Uterus (tissue), 2 donors: ENCODE measurements at regions not wholly inside any gene's neighbourhood (a gene's known extent, or its start where the extent isn't known, plus 50 kb on each side); places are given as distances from the start of the nearest gene placed in this dataset.

Experiments used
- CTCF ChIP-seq, 4 experiments: fragments of 200-600 bp in 2 of 4; fragments of 450-650 bp in 2 of 4; sonication (generic) in 2 of 4; IDR thresholded peaks; one replicate each; pipeline ENCODE4 v1.5.1; 2016 to 2019; ENCODE audit warnings: antibody characterized with exemption in 4 of 4, mild to moderate bottlenecking in 2 of 4, moderate library complexity in 1 of 4
- POLR2A ChIP-seq, 2 donors: fragments of 450-650 bp; IDR thresholded peaks; one replicate each; pipeline ENCODE4 v1.6.1; 2016; ENCODE audit warnings: antibody characterized with exemption in 2 of 2, mild to moderate bottlenecking in 1 of 2, moderate library complexity in 1 of 2

GRCh38 chr15:91692596-91692995 lies 160.9 kb upstream of the SLCO3A1 start:
- no peak for TF ChIP-seq CTCF (IDR thresholded peaks at IDR 0.05)
- no peak for TF ChIP-seq POLR2A (IDR thresholded peaks at IDR 0.05)
